ENCODE measurements at regions not wholly inside any gene's neighbourhood (a gene's known extent, or its start where the extent isn't known, plus 50 kb on each side); places are given as distances from the start of the nearest gene placed in this dataset.

DNA sequence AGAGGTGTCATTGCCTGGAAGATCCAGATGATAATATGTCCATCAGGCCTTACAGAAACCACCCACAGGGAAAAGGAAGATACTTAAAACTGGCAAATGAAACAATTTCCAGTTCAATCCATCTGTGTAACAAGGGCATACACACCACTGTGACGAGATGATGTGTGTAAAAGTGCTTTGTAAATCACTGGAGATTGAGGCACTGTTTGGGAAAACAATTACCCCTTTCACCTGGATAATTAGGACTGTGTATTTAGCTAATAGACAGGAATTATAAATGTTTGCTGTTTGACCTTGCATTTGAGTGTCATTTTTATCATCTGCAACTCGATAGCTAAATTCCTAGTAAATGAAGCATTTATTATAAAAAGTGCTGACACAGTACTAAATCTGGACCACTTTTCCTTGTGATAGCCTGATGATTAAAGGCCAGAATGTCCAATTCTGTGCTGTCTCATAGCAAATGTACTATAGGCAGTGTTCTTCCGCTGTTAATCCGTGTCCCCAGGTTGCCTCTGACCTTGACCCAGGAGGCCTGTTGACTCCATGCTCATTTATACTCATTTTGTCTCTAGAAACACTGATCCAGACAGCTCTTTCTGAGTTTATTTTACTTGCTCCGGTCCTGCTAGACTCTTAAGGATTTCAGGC is 105.8 kb downstream of the LACC1 start:
- FAIRE-seq: no peak

DNA sequence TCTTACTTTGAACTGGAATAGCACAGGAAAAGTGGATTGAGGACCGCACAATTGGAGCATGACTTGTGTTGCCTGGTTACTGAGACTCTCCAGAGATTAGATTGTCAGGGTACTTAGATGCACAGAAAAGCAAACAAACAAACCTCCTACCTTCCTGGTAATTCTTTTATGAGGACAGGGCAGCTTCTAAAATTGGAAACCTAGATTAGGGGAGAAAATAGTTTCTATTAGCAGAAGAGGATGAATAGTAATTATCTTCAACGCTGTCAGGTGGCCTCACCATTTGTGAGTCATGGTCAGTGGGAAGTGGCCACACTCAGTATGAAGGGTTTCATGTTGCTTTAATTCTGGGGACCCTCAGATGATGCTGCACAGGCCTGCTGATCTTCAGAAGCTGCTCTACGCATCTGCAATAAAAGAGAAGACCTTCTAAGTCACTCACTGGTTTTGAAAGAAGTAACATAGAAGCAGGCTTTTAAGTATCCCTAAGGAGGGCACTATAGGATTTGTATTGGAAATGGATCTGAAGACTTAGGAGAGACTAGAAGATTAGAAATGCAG is 106.8 kb downstream of the LACC1 start:
- FAIRE-seq: no peak

DNA sequence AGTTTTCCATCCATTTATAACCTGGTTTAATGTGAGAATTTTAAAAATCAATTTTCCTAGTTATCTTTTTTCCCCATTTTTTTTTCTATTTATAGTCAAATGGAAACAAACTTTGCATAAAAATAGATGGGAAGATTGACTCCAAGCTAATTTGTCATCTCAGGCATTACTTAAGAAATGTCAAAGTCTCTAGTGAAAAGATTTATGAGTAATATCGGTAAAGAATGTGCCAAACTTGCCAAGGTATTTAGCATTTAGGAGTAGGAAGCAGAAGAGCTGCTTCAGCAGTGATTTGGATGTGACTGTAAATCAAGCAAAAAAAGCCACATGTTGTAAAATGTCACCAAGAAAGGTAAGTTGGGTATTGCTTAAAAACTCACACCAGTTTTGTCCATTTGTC is 108.6 kb downstream of the LACC1 start:
- no peak for FAIRE-seq

DNA sequence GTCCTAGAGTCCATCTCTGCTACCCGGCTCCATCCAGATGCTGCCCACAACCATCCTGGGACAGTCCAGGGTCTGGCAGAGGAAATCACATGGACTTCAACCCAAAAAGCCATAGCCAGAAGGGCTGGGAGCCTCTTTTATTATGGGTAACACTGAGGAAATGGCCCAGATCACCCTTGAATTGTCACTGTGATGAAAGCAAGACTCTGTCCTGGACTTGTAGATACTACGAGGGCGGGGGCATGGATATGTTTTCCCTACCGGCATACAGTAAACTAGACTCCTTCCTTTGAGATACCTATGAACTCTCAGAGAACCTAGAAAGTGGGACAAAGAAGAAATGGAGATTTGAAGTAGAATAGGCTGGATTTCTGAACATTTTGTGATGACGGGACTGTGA is 110.3 kb downstream of the LACC1 start:
- FAIRE-seq: no peak

DNA sequence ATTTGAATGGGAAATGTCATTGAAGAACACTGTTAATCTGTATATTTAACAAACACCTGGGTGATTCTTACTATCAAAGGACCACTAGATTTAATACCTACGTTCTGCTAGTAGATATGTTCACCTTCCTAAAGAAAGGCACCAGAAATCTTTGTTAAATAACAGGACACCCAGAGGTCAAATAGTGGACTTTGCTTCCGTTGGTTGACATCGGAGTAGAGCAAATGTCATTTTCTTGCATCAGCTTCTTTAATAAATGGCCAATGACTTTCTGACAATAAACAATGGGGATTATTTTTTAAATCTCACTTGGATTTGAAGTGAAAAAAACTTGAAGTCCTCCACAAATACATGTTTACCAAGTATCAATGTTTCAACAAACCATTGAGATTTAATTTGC is 111.1 kb downstream of the LACC1 start:
- FAIRE-seq: no peak

DNA sequence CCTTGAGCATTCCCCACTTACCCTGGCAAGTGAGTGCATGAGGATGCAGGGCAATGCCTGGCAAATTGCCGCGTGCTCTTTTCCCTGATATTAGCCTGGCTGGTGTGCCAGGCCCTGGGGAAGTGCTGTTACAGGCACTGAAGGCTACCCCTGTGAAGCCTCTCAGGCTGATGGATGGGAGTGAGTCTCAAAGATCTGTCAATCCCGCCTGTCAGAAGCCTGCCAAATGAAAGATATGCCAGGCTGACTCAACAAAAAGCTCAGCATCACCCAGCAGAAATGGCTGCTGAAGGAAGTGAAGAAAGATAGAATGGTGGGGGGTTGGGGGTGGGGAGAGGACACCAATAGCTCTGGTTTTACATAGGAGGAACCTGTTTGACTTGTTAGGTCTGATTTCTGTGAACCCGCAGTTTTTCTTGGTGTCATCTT is 112.1 kb downstream of the LACC1 start:
- no peak for FAIRE-seq

DNA sequence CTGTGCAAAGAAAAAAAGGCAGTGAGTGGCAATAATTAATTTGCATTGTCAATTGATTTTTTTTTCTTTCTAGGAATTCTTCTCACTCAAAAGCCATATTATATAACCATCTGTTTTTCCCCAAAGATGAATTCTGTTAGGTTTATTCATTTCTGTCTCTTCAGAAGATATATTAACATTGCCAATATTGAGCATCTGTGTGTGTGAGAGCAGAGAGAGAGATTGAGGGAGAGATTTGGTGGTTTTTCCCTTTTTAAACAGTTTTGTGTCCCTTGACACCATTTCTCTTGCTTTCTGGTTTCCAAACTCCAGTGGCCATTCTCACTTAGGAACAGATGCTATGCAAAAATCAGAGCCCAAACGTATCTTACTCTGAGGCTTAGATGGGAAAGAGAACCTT is 112.5 kb downstream of the LACC1 start:
- FAIRE-seq: no peak

DNA sequence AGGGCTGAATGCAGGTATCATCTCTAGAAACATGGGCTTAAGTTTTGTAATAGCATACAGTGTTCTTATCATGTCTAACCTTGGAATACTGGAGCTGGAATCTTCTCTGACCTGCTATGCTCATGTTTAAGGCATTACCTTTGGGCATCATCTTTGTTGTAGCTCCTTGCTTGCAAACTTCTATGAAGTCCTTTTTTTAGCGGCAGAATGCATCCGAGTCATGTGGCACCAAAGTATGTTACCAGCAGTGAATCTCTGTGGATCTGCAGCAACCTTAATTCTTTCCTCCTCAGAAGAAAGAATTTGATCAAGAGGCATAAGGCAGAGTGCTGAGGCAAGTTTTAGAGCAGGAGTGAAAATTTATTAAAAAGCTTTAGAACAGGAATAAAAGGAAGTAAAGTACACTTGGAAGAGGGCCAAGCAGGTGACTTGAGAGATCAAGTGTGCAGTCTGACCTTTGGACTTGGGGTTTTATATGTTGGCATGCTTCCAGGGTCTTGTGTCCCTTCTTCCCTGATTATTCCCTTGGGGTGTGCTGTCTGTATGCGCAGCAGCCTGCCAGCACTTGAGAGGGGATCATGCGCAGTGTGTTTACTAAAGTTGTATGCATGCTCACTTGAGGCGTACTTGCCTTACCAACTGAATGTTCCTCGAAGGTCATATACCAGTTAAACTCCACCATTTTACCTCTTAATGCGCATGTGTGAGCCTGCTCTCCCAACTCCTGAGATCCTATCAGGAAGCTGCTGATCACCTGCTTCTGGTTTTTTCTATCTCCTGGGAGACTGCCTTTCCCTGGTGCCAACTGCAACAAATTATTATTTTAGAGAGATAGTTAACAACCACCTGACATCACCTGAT is 115.5 kb downstream of the LACC1 start:
- FAIRE-seq: no peak

DNA sequence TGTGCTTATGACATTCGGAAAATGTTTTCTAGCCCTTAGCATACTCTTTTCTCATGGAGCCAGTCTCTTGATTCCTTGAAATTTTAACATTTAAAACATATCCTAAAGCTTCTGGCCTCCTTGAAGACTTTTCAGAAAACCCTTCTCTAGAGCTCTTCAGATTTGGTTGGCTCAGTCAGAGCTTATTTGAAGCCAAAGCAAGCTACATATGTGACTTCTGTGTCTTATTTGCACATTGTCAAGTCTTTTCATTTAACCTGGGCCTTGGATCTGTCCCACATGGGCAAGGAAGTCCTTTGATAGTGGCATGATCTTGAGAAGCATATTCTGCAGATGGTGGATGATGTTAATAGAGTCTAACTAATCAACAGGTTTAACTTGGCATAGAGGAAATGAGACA is 116.5 kb downstream of the LACC1 start:
- no peak for FAIRE-seq

DNA sequence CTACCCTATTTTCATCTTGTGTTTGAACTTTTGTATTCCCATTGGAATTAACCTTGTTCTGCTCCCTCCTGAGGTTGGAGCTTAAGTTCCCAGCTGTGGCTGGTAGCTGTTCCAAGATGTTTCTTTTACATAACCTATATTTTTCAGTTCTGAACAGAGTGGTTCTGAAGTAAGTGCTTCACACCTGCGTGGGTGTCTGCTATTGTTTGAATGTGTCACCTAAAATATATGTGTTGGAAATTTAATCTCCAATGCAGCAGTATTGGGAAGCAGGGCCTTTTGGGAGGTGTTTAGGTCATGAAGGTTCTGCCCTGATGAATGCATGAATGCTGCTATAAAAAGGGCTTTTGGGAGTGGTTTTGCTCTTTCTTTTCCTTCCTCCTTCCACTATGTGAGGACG is 123.8 kb downstream of the LACC1 start:
- FAIRE-seq: no peak

DNA sequence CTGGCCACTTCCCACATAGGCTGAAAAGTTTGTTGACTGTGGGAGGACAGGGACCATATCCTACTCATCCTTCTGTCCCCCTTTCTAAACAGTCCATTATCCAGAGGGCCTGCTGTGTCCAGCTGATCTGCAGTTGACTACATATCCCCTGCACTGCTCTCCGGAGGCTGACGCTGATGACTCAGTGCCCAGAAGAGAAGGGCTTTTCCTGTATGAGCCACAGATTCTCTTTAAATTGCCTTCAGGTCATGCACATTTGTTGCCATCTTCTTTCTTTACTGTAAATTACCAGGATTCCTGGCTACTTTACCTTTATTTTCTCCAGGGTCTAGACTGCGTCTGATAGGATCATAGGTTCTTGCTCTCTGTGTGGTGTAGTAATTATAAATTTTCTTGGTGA is 125.2 kb downstream of the LACC1 start:
- no peak for FAIRE-seq

DNA sequence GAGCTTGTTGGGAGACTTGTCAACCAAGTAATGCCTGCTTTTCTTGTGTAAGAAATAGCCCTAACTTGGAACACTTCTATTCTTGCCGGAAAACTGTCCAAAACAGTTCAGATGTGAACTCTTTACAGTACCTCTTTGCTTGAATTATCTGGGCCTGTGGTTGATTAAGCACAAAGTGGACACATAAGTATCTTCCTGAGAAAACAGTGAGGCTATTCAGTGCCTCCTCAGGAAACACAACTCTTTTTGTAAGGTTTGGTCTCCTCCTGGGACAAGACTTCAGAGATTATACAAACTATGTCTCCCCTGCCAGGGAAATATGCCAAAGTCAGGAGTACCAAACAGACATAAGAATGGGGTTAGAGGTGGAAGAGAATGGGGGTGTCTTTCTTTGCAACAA is 127.7 kb downstream of the LACC1 start:
- FAIRE-seq: no peak

DNA sequence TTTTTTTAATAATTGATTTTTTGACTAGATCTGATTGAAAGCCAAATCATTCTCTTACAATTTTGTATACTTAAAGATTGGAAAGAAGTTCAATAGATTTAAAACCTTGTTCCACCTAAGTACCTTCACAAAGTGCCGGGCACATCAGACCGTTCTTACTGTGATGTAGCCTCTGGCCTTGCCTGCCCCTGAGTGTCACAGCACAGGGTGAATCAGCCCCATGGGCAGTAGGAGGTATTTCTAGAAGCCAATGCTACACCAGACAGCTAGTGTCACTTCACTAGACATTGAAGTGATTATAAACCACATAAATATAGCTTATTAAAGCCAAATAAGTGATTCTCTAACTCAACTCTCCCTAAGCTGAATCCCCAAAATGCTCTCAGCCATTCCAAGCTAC is 131.3 kb downstream of the LACC1 start:
- FAIRE-seq: no peak

DNA sequence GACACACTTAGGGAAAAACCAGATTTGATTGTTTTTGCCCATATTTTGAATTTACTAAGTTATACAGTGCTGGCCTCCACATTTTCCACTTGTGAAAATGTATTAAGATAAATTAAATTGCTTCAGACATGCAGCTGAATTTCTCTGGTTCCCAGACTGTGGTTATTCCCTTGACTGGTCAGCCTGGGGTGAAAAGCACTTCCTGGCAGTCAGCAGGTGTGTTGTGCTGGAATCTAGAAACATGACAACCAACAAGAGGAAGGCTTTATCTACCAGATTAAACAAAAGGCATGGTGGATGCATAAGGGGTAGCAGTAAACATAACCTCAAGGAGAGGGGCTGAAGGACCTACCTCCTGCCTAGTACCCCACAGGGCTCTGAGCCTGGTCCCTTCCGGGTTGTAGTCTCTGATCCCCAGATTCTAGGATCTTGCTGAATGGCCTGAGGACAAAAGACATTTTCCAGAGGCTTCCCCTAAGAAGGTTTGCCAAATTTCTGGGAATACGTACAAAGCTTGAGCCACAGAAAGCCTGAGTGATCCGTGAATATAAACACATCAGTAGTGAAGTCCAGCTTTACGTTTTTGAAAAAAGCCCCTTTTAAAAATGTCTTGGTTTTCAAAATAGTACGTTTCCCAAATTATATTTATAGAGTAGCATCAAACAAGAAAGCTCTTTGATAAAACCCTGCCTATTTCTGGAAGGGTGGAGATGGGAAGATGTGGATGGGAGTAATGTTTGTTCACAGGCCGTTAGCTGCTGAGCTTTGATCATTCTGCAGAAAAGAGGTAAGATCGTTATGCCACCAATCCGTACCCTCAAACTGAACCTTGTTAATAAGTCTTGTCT is 133.4 kb downstream of the LACC1 start:
- FAIRE-seq: no peak

DNA sequence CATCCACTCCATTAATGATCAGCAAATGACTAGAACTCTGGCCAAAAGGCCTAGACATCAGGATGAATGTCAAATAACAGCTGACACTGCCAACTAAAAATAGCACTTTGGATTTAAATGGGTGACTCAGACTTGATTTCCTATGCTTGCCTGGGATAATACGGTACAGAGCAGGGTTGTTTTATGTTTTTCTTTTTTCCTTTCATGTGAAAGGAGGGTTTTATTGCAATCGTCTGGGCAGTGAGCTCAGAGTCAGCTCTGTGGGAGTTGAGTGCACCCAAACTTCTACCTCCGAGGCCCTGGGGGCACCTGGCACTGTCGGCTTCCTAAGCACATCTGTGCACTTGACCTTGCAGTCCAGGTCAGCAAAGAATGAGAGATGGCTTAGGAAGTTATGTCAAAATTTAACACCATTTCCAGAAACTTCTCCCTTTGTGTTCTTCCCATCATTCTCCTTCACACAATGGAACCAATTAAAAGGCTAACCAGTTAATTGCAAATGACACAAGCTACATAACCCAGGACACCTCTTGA is 134.1 kb downstream of the LACC1 start:
- no peak for FAIRE-seq

DNA sequence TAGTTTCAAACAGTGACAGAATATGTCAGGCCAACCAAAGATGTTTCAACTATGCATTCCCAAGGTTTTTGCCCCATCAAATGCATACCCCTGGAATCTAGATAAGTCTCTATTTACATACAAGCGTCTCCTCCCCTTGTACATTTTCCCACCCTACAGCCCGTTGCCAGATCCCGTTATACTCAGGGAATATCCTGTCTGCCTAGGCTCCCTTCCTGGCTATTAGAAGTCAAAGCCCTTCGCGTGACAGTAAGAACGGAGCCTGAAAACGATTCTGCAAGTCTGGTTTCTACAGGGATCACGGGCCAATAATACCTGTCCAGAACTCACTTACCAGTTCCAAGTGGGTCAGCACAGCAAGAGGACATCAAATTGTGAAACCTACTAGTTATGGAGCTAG is 134.8 kb downstream of the LACC1 start:
- FAIRE-seq: no peak

DNA sequence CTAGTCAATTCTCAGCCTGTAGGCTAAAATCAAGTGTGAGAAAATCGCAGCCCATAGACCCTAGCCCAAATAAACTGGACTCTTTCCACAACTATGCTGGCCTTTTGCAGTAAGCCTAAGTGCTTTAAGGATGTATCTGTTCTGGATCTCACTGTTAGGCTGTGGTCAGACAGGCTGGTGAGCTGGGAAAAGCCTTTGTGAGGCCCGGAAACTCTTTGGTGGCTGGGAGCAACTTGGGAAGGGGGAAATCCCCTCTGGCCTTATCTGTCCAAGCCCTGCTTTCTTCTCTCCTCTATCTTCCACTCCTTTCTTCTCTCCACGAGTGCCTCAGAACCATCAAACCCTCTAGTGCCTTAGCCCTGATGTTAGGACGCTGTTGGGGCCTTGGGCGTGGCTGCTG is 135.4 kb downstream of the LACC1 start:
- no peak for FAIRE-seq

DNA sequence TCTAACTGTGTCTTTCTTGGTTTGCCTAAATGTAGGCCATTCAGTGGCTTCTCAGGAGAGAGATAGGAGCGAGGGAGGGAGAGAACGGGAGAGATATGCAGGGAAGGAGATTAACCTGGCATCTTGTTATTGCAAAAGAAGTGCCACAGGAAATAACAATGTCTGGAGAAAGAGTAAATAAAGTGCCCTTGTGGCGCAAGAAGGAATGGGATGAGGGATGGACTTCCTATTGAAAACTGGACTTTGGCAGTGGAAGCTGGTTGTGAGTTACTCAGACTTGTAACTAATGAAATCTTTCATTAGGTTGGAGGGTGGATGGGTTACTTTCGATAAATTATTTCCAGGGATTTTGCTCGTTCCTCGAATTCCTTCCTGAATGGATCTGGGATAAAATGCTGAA is 136.1 kb downstream of the LACC1 start:
- FAIRE-seq: no peak

DNA sequence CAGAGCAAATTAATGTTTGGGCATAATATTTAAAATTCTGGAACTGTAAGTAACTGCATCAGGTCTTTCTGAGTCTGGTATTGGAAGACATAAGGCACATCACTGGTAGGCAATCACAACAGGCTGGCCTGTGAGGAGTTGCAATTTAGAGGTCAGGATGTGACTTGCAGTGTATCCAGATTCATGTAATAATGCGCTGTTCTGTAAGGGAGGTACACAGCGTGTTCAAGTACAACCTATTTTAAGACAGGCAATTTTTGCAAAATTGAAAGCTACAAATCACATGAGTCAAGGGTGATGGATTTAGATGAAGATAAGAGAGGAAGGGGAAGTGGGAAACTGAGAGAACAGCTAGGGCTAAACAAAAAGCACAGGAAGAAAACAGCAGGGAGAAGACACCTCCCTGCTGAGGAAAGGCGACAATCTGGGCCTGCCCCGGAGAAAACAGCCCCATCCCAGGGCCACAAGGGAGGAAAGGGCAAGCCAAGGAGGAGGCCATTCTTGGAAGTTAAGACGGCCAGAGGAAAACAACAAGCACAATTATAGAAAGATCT is 138.1 kb downstream of the LACC1 start:
- FAIRE-seq: no peak

DNA sequence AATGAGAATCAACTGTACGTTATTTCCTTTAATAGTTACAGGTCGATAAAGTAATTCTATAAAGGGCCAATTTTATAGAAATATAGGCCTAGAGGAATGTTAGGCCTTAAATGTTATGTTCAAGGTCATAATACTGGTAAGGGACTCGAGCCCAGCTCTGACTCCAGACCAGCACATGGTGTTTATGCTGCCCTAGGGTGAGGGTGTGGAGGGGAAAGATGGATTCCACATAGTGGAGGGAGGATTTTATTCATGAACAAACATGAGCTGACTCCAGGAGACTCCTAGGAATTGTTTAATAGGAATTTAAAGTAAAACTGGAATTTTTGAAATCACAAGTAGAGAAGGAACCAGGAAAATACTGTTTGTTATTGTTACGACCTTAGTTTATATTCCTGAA is 139.9 kb downstream of the LACC1 start:
- FAIRE-seq: no peak

DNA sequence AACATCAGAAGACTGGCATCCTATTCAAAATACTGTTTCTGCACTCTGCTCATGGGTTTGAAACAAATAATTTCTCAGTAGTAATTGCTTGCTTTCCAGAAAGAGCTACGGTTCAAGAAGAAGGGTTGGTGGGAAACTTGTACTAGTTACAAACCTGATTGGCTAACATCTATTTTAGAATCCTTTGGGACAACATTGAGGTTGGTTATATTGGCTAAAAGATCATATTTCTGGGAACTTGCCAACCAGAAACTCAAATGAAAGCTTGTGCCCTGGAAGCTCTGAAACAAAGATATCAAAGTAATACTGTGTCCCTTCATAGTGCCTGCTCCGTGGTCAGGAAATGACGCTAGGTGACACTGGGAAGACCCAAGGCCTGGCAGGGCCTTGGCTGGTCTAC is 141.7 kb downstream of the LACC1 start:
- FAIRE-seq: no peak

DNA sequence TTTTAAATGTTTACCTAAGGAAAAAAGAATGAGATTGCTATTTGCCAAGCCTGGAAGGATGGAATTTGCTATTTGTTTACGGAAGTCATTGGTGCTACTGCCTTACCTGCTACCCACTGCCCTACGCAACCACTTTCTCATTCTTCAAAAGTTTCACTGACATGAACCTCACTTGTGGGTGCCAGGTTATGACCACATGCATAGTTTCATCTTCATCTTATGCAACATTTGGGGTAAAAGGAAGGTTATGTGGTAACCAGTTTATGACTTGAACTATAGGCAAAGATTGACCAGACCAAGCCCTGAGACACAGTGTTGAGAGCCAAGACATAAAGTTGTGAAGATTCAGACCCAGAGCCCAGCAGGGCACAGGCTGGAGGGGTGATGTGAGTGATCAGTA is 142.5 kb downstream of the LACC1 start:
- no peak for FAIRE-seq
